ENCODE measurements at regions not wholly inside any gene's neighbourhood (a gene's known extent, or its start where the extent isn't known, plus 50 kb on each side); places are given as distances from the start of the nearest gene placed in this dataset.

DNA sequence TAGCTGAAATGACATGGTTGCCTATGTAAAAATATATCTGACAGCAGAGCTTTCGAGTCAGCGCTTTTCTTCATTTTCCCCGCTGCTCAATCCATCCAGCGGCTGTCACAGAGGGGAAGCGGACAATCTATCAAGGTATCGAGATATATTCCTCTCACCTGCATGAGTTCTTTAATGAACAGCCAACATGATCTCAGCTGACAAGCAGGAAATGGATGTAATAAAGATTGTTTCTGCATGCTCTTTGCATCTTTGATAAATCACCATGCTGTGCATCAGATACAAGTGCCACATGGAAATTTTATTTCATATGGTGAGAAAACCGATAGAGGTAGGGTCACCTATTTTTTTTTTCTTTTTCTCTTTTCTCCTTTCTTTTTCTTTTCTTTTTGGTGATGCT is 602.3 kb upstream of the MMS22L start:
- H3K27me3 ChIP-seq = no peaks in the 10 kb centered on the region
- no peaks in the 10 kb centered on the region for H3K36me3 ChIP-seq
- H3K4me3 ChIP-seq (ENCODE audit: low read depth, low read length) = no peak overlapping the region
- no peaks in the 10 kb centered on the region for H3K9me3 ChIP-seq
- DNase-seq = no peak
- TF ChIP-seq, protein P1, sequence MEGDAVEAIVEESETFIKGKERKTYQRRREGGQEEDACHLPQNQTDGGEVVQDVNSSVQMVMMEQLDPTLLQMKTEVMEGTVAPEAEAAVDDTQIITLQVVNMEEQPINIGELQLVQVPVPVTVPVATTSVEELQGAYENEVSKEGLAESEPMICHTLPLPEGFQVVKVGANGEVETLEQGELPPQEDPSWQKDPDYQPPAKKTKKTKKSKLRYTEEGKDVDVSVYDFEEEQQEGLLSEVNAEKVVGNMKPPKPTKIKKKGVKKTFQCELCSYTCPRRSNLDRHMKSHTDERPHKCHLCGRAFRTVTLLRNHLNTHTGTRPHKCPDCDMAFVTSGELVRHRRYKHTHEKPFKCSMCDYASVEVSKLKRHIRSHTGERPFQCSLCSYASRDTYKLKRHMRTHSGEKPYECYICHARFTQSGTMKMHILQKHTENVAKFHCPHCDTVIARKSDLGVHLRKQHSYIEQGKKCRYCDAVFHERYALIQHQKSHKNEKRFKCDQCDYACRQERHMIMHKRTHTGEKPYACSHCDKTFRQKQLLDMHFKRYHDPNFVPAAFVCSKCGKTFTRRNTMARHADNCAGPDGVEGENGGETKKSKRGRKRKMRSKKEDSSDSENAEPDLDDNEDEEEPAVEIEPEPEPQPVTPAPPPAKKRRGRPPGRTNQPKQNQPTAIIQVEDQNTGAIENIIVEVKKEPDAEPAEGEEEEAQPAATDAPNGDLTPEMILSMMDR (IDR thresholded peaks at IDR 0.05; ENCODE audit: low read depth, low read length) = no peak
- H3K4me1 ChIP-seq = peaks cover 3% of the 10 kb centered on the region; the same call in 1 of the 2 replicates

DNA sequence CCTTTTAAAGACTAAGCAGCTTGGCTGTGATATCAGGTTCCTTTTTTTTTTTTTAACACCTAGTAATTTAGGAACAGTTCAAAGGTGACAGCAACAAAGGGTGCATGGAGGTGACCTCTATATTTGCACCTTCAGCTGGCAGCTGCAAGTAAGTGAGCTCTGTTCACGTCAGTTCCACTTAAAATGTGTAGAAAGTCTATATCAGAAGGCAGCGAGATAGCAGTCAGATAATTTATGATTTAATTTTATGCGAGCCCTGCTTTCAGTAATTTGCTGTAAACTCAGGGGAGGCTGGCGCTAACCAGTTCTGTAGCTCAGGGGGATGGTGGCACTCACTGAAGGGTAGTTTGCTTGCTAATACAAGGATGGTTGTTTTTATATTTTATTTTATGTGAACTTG is 602.8 kb upstream of the MMS22L start:
- Histone ChIP-seq H3K27me3 (no peaks in the 10 kb centered on the region), H3K4me3 (ENCODE audit: low read depth, low read length) (no peak overlapping the region), H3K4me1 (peaks cover 3% of the 10 kb centered on the region; the same call in 1 of the 2 replicates), H3K36me3 (no peaks in the 10 kb centered on the region), H3K9me3 (no peaks in the 10 kb centered on the region)
- peak; percentile 26 for DNase-seq
- TF ChIP-seq, protein P1 (IDR thresholded peaks at IDR 0.05; ENCODE audit: low read depth, low read length) = no peak

DNA sequence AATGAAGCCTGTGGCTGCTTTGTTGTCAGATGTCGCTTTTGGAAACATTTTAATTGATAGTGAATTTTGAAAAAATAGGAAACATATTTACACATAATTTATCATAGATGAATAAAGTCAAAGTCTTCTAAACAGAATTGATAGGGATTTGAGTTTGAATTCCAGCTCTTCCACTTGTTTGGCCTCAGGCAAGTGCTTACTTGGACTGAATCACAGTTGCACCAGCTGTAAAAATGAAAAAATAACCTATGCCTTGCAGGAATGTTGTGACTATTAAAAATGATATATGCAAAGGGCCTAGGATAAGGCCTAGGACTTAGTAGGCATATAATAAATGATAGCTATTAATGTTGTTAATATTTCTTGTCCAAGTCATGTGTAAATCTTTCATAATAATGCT is 618.5 kb upstream of the MMS22L start:
- TF ChIP-seq, protein P1 (IDR thresholded peaks at IDR 0.05; ENCODE audit: low read depth, low read length) = no peak
- Histone ChIP-seq H3K9me3 (no peaks in the 10 kb centered on the region), H3K36me3 (no peaks in the 10 kb centered on the region), H3K27me3 (no peaks in the 10 kb centered on the region), H3K4me3 (ENCODE audit: low read depth, low read length) (no peak overlapping the region), H3K4me1 (no peaks in the 10 kb centered on the region)
- no peak for DNase-seq

DNA sequence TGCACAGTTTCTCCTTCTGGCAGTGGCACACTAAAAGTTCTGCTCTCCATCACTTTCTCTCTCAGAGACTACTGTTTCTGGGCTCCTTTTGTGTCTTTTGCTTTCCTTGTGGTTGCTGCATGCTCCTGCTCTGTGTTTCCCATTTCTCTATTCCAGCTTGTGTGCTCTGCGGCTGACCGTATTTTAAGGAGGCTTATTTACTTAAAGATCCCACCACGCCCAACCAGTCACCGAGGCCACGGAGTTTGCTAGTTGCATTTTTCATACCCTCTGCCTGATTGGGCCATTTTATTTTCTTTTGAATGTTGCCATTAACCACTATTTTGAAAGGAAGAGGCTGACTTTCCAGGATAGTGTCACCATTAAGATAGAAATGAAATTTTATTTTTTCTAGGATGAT is 626.4 kb upstream of the MMS22L start:
- no peak for DNase-seq
- TF ChIP-seq, protein P1 (IDR thresholded peaks at IDR 0.05; ENCODE audit: low read depth, low read length) = no peak

DNA sequence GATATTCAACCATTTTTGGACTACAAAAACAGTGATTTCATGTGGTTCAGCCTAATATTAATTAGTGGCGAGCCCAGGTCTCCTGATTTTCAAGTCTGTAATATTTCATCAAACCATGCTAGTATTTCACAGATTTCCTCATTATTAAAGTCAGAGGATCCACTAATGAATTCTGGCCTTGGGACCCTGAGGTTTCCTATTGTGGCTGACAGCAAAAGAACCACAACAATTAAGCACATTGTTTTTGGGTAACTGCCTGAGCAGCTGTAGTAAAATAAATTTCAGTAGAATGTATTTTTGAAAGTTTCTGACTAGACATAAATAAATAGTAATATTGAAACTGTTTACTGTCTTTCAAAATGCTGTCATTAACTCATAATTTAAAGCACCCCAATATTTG is 630.7 kb upstream of the MMS22L start:
- TF ChIP-seq, protein P1 (IDR thresholded peaks at IDR 0.05; ENCODE audit: low read depth, low read length) = no peak
- Histone ChIP-seq H3K27me3 (no peaks in the 10 kb centered on the region), H3K4me1 (no peaks in the 10 kb centered on the region), H3K9me3 (no peaks in the 10 kb centered on the region), H3K4me3 (ENCODE audit: low read depth, low read length) (no peak overlapping the region), H3K36me3 (no peaks in the 10 kb centered on the region)
- no peak for DNase-seq

More for the DNA sequence above, 626.4 kb upstream of the MMS22L start:
- no peaks in the 10 kb centered on the region for H3K4me1 ChIP-seq
- no peak overlapping the region for H3K4me3 ChIP-seq (ENCODE audit: low read depth, low read length)
- no peaks in the 10 kb centered on the region for H3K9me3 ChIP-seq
- no peaks in the 10 kb centered on the region for H3K36me3 ChIP-seq
- H3K27me3 ChIP-seq = no peaks in the 10 kb centered on the region

DNA sequence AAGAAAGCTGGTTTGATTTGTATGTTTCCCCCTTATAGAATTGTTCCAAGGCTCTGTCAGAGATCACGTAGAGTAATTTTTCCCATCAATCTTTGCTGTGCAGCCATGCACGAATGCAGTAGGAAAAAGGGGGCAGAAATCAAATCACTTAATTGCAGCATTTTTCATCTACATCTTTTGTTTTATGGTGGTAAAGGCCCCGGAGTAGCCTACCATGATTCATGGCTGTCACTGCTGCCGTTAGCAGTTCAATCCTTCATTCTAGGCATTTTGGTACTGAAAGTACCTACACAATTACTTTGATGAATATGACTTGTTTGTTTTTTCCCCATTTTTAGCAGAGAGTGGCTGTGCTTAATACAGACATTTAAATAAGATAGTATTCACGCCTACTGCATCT is 631.9 kb upstream of the MMS22L start:
- TF ChIP-seq, protein P1 (IDR thresholded peaks at IDR 0.05; ENCODE audit: low read depth, low read length) = no peak
- no peaks in the 10 kb centered on the region for H3K4me1 ChIP-seq
- no peaks in the 10 kb centered on the region for H3K9me3 ChIP-seq

More for the DNA sequence above, 631.9 kb upstream of the MMS22L start:
- no peaks in the 10 kb centered on the region for H3K27me3 ChIP-seq
- H3K36me3 ChIP-seq = no peaks in the 10 kb centered on the region
- no peak for DNase-seq
- H3K4me3 ChIP-seq (ENCODE audit: low read depth, low read length) = no peak overlapping the region
